NT2/D1 (cell line): ENCODE measurements at regions not wholly inside any gene's neighbourhood (a gene's known extent, or its start where the extent isn't known, plus 50 kb on each side); places are given as distances from the start of the nearest gene placed in this dataset.
"Not testable (repeated sequence)": the region's sequence is repeated elsewhere in the genome, so short reads cannot be mapped to it uniquely, and the experiment has no call there.

Source experiments
- YY1 ChIP-seq: IDR thresholded peaks from 2 replicates; pipeline ENCODE4 v1.6.1; 2011; ENCODE audit not compliant: insufficient read length, insufficient read depth
- ZNF274 ChIP-seq: IDR thresholded peaks from 2 replicates; pipeline ENCODE4 v1.6.1; 2011; ENCODE audit warnings: mild to moderate bottlenecking, low read depth, low read length

DNA sequence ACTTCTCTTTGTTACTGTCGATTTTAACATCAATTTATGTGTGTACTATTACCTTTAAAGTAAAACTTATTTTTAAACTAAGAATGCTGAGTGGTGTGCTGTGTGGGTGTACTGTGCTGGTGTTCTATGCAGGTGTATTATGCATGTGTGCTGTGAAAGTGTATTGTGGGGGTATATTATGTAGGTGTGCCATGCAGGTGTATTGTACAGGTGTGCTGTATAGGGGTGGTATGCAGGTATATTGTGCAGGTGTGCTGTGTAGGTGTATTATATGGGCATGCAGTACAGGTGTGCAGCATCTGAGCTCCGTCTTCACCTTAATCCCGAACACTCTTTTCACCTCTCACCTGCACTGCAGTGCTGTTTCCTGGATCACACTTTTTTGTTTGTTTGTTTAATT, 94.4 kb upstream of the SAMD11 start:
- not testable (repeated sequence) for TF ChIP-seq YY1, ZNF274
